ENCODE measurements at regions not wholly inside any gene's neighbourhood (a gene's known extent, or its start where the extent isn't known, plus 50 kb on each side); places are given as distances from the start of the nearest gene placed in this dataset.

GRCh38 chr21:32211306-32211705 lies 67.5 kb downstream of the MIS18A start:
- Histone ChIP-seq H3K27ac (ENCODE audit: low read length) (no peak overlapping the region), H3K4me1 (ENCODE audit: control insufficient read depth, insufficient read depth, low read length) (no peaks in the 10 kb centered on the region), H3K9me3 (ENCODE audit: control insufficient read depth, insufficient read depth, low read depth, low read length) (no peaks in the 10 kb centered on the region), H3K4me3 (ENCODE audit: low read depth in 2 of 2, low read length in 2 of 2) (no peak overlapping the region), H3K27me3 (ENCODE audit: control insufficient read depth, insufficient read depth, low read length) (no peaks in the 10 kb centered on the region; the same call in 1 of the 2 replicates), H3K36me3 (ENCODE audit: control insufficient read depth, insufficient read depth, low read length) (no peaks in the 10 kb centered on the region)
- DNase-seq (ENCODE audit: low read depth, low spot score): no peak
- TF ChIP-seq REST (IDR thresholded peaks at IDR 0.05; ENCODE audit: insufficient read depth in 1 of 2, low read depth in 2 of 2, low read length in 1 of 2): no peak
- TF ChIP-seq SIN3A (IDR thresholded peaks at IDR 0.05; ENCODE audit: borderline replicate concordance, insufficient read depth, low read depth, low read length): no peak
- no peak for TF ChIP-seq CTCF (IDR thresholded peaks at IDR 0.05)
- no peak for TF ChIP-seq TCF7L2 (IDR thresholded peaks at IDR 0.05; ENCODE audit: low read depth, low read length)
- no peak for TF ChIP-seq POLR2AphosphoS5 (IDR thresholded peaks at IDR 0.05; ENCODE audit: low read depth, low read length)
- ATAC-seq: no peak
- in situ Hi-C loops (cut with HindIII; ENCODE audit: low pct_unique_long_range_greater_than_20kb, low sequenced_read_pairs) (no loop called here), intact Hi-C loops (cut with micrococcal nuclease; ENCODE audit: unreplicated experiment) (no loop called here)
- POLR2A ChIA-PET: no interaction called here
- BruUV-seq (replicated peaks): no TSS peak
- CTCF ChIA-PET: no interaction called here

GRCh38 chr21:32209580-32209979 lies 69.3 kb downstream of the MIS18A start:
- H3K4me3 ChIP-seq (ENCODE audit: low read depth in 2 of 2, low read length in 2 of 2): no peak overlapping the region
- no peak overlapping the region for H3K27ac ChIP-seq (ENCODE audit: low read length)
- intact Hi-C loops (cut with micrococcal nuclease; ENCODE audit: unreplicated experiment) (no loop called here), in situ Hi-C loops (cut with HindIII; ENCODE audit: low pct_unique_long_range_greater_than_20kb, low sequenced_read_pairs) (no loop called here)
- TF ChIP-seq TCF7L2 (IDR thresholded peaks at IDR 0.05; ENCODE audit: low read depth, low read length): no peak
- TF ChIP-seq SIN3A (IDR thresholded peaks at IDR 0.05; ENCODE audit: borderline replicate concordance, insufficient read depth, low read depth, low read length): no peak
- TF ChIP-seq REST (IDR thresholded peaks at IDR 0.05; ENCODE audit: insufficient read depth in 1 of 2, low read depth in 2 of 2, low read length in 1 of 2): no peak
- TF ChIP-seq POLR2AphosphoS5 (IDR thresholded peaks at IDR 0.05; ENCODE audit: low read depth, low read length): no peak
- TF ChIP-seq CTCF (IDR thresholded peaks at IDR 0.05): no peak
- no TSS peak for BruUV-seq (replicated peaks)
- H3K27me3 ChIP-seq (ENCODE audit: control insufficient read depth, insufficient read depth, low read length): no peaks in the 10 kb centered on the region; the same call in 1 of the 2 replicates
- H3K36me3 ChIP-seq (ENCODE audit: control insufficient read depth, insufficient read depth, low read length): no peaks in the 10 kb centered on the region
- ChIA-PET CTCF (no interaction called here), POLR2A (no interaction called here)
- no peaks in the 10 kb centered on the region for H3K9me3 ChIP-seq (ENCODE audit: control insufficient read depth, insufficient read depth, low read depth, low read length)
- ATAC-seq (no peak), DNase-seq (ENCODE audit: low read depth, low spot score) (no peak)
- H3K4me1 ChIP-seq (ENCODE audit: control insufficient read depth, insufficient read depth, low read length): no peaks in the 10 kb centered on the region

All from Panc1 (cell line).